Fibroblast of skin of scalp (primary cell): ENCODE measurements at regions not wholly inside any gene's neighbourhood (a gene's known extent, or its start where the extent isn't known, plus 50 kb on each side); places are given as distances from the start of the nearest gene placed in this dataset.
"Not testable (repeated sequence)": the region's sequence is repeated elsewhere in the genome, so short reads cannot be mapped to it uniquely, and the experiment has no call there.

Experiments used
- DNase-seq: peaks from one replicate; pipeline ENCODE4 v3.0.0-alpha.2; 2013

- peak; percentile 35 for DNase-seq
Measured at GRCh38 chr5:124504081-124504916, 242.1 kb downstream of the ZNF608 start.

GRCh38 chr5:124502551-124502950 is 243.9 kb downstream of the ZNF608 start:
- no peak for DNase-seq

GRCh38 chr5:124499818-124500217 is 246.6 kb downstream of the ZNF608 start:
- DNase-seq = not testable (repeated sequence)

GRCh38 chr5:124496968-124497367 is 249.5 kb downstream of the ZNF608 start:
- not testable (repeated sequence) for DNase-seq

GRCh38 chr5:124494540-124495116 is 251.8 kb downstream of the ZNF608 start:
- DNase-seq = peak; percentile 15

- DNase-seq = peak; percentile 8
Measured at GRCh38 chr5:124492444-124493224, 253.8 kb downstream of the ZNF608 start.

GRCh38 chr5:124490315-124490714 is 256.1 kb downstream of the ZNF608 start:
- not testable (repeated sequence) for DNase-seq

GRCh38 chr5:124481419-124481818 is 265.0 kb downstream of the ZNF608 start:
- DNase-seq = no peak

- no peak for DNase-seq
Measured at GRCh38 chr5:124480964-124481363, 265.5 kb downstream of the ZNF608 start.

- DNase-seq = no peak
Measured at GRCh38 chr5:124480022-124480421, 266.4 kb downstream of the ZNF608 start.

GRCh38 chr5:124478264-124478663 is 268.2 kb downstream of the ZNF608 start:
- DNase-seq = no peak

GRCh38 chr5:124477577-124477976 is 268.9 kb downstream of the ZNF608 start:
- no peak for DNase-seq

- DNase-seq = no peak
Measured at GRCh38 chr5:124477062-124477461, 269.4 kb downstream of the ZNF608 start.

GRCh38 chr5:124474528-124475215 is 271.8 kb downstream of the ZNF608 start:
- peak; percentile 24 for DNase-seq

- no peak for DNase-seq
Measured at GRCh38 chr5:124468671-124469411, 277.6 kb downstream of the ZNF608 start.

- no peak for DNase-seq
Measured at GRCh38 chr5:124467745-124468144, 278.7 kb downstream of the ZNF608 start.

- DNase-seq = no peak
Measured at GRCh38 chr5:124466011-124466410, 280.4 kb downstream of the ZNF608 start.

GRCh38 chr5:124463851-124464250 is 282.6 kb downstream of the ZNF608 start:
- DNase-seq = peak; percentile 58

- no peak for DNase-seq
Measured at GRCh38 chr5:124462751-124463150, 283.7 kb downstream of the ZNF608 start.

- no peak for DNase-seq
Measured at GRCh38 chr5:124461941-124462340, 284.5 kb downstream of the ZNF608 start.

- DNase-seq = no peak
Measured at GRCh38 chr5:124461157-124461556, 285.3 kb downstream of the ZNF608 start.

- DNase-seq = peak; percentile 64
Measured at GRCh38 chr5:124460642-124461041, 285.8 kb downstream of the ZNF608 start.
